Smooth muscle cell (in vitro differentiated cells): ENCODE measurements at regions not wholly inside any gene's neighbourhood (a gene's known extent, or its start where the extent isn't known, plus 50 kb on each side); places are given as distances from the start of the nearest gene placed in this dataset.

Source experiments
- DNase-seq: peaks from one replicate; lab custom pipeline; 2025; ENCODE audit not compliant: unreplicated experiment; lab: John Stamatoyannopoulos, UW
- H2AFZ ChIP-seq: fragments of 200-600 bp; sonication (generic); 2 replicates; pipeline ENCODE4 v1.6.0; 2016; ENCODE audit warnings: antibody characterized with exemption, low read depth, mild to moderate bottlenecking
- H3F3A ChIP-seq: fragments of 200-600 bp; sonication (generic); 2 replicates; pipeline ENCODE4 v1.6.0; 2017; ENCODE audit warnings: antibody characterized with exemption, low read depth
- H3K27ac ChIP-seq: fragments of 200-600 bp; sonication (generic); 2 replicates; pipeline ENCODE4 v1.5.1; 2016; ENCODE audit warnings: low read depth, mild to moderate bottlenecking
- H3K27me3 ChIP-seq: fragments of 200-600 bp; sonication (generic); 2 replicates; pipeline ENCODE4 v1.6.1; 2016; ENCODE audit warnings: low read depth, mild to moderate bottlenecking
- H3K36me3 ChIP-seq: fragments of 200-600 bp; sonication (generic); 2 replicates; pipeline ENCODE4 v1.5.1; 2016; ENCODE audit warnings: low read depth
- H3K4me1 ChIP-seq: fragments of 200-600 bp; sonication (generic); 2 replicates; pipeline ENCODE4 v1.5.1; 2016; ENCODE audit warnings: low read depth
- H3K4me2 ChIP-seq: fragments of 200-600 bp; sonication (generic); 2 replicates; pipeline ENCODE4 v1.6.0; 2016; ENCODE audit warnings: mild to moderate bottlenecking
- H3K4me3 ChIP-seq: fragments of 200-600 bp; sonication (generic); 2 replicates; pipeline ENCODE4 v1.5.1; 2016; ENCODE audit warnings: mild to moderate bottlenecking
- H3K79me2 ChIP-seq: fragments of 200-600 bp; sonication (generic); 2 replicates; pipeline ENCODE4 v1.6.0; 2016; ENCODE audit warnings: low read depth, mild to moderate bottlenecking
- H3K9ac ChIP-seq: fragments of 200-600 bp; sonication (generic); 2 replicates; pipeline ENCODE4 v1.6.0; 2016; ENCODE audit warnings: low read depth
- H3K9me3 ChIP-seq: fragments of 200-600 bp; sonication (generic); replicated peaks from 2 replicates; pipeline ENCODE4 v1.5.1; 2016; ENCODE audit warnings: low read depth
- H4K20me1 ChIP-seq: fragments of 200-600 bp; sonication (generic); 2 replicates; pipeline ENCODE4 v1.6.0; 2016; ENCODE audit warnings: low read depth
- CTCF ChIP-seq: fragments of 200-600 bp; sonication (generic); IDR thresholded peaks from 2 replicates; pipeline ENCODE4 v1.5.1; 2017; ENCODE audit warnings: borderline replicate concordance, mild to moderate bottlenecking, antibody characterized with exemption; ENCODE audit not compliant: insufficient read depth, poor library complexity, severe bottlenecking
- WGBS: methylation state at CpG from one replicate; pipeline ENCODE4 v1.1.7; 2016; ENCODE audit warnings: low lambda C conversion rate; 5-methylcytosine and 5-hydroxymethylcytosine counted together

DNA sequence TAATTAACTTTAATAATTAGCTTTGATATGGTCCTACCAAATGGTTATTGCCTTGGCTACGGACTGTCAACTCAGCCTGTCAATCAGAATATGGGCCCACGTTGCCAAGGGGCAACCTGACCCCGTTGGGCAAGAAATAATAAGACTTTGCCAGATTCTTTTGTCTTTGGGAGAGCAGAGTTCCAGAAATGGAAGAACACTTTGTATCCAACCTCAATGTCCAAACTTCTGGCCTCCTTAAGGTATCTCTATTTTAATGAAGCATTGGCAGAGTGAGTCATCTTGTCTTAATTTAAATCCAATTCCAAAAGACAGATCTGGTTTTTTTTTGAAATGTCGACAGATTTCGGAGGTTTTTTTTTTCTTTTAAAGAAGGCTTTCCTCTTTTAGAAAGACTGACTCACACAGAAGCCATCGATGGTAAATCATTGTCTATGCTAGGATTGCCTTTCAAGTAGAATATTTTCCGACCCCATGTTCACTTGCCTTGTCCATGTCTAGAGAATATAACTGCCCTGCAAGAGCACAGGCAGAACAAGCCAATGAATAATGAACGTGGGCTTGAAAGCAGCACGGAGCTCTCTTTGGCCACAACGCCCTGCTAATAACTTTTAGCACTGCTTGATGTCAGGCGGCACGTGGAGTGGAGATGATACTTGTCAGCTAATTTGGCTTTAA lies 190.3 kb upstream of the GATB start:
- Histone ChIP-seq H3K27ac (no peak overlapping the region), H2AFZ (peak overlapping the region; percentile 45), H3K27me3 (no peaks in the 10 kb centered on the region), H3K4me2 (no peak overlapping the region), H3F3A (no peaks in the 10 kb centered on the region), H3K9me3 (peaks cover 5% of the 10 kb centered on the region), H3K4me1 (peaks cover under 1% of the 10 kb centered on the region), H4K20me1 (no peaks in the 10 kb centered on the region), H3K4me3 (no peak overlapping the region), H3K36me3 (no peaks in the 10 kb centered on the region), H3K9ac (no peak overlapping the region), H3K79me2 (no peaks in the 10 kb centered on the region)
- no peak for DNase-seq
- no peak for TF ChIP-seq CTCF
- 61% methylated on average over 12 of the region's 12 CpGs for WGBS

GRCh38 chr4:151948351-151949016 lies 187.7 kb upstream of the GATB start:
- 88% methylated on average over 1 of the region's 1 CpG for WGBS
- H3F3A ChIP-seq, result no peaks in the 10 kb centered on the region
- no peak overlapping the region for H3K27ac ChIP-seq
- no peaks in the 10 kb centered on the region for H3K4me1 ChIP-seq
- no peaks in the 10 kb centered on the region for H3K36me3 ChIP-seq
- peaks cover 5% of the 10 kb centered on the region for H3K9me3 ChIP-seq
- DNase-seq, result no peak
- H2AFZ ChIP-seq, result no peak overlapping the region
- TF ChIP-seq CTCF, result no peak
- no peak overlapping the region for H3K4me2 ChIP-seq
- no peak overlapping the region for H3K9ac ChIP-seq
- H3K27me3 ChIP-seq, result no peaks in the 10 kb centered on the region
- H3K79me2 ChIP-seq, result no peaks in the 10 kb centered on the region
- no peaks in the 10 kb centered on the region for H4K20me1 ChIP-seq
- H3K4me3 ChIP-seq, result no peak overlapping the region

DNA sequence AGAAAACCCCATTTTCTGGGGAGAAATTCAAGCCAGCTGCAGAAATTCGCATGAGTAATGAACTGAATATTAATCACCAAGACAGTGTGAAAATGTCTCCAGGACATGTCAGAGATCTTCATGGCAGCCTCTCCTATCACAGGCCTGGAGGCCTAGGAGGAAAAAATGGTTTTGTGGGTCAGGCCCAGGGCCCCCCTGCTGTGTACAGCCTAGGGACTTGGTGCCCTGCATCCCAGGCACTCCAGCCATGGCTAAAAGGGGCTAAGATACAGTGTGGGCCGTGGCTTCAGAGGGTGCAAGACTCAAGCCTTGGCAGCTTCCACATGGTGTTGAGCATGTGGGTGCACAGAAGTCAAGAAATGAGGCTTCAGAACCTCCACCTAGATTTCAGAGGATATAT lies 185.9 kb upstream of the GATB start:
- Histone ChIP-seq H3K9ac (no peak overlapping the region), H3K79me2 (no peaks in the 10 kb centered on the region), H2AFZ (no peak overlapping the region), H3K27ac (no peak overlapping the region), H3K9me3 (peaks cover 5% of the 10 kb centered on the region), H3F3A (no peaks in the 10 kb centered on the region), H3K27me3 (no peaks in the 10 kb centered on the region), H4K20me1 (no peaks in the 10 kb centered on the region), H3K4me2 (no peak overlapping the region), H3K36me3 (no peaks in the 10 kb centered on the region), H3K4me1 (no peaks in the 10 kb centered on the region), H3K4me3 (no peak overlapping the region)
- TF ChIP-seq CTCF, result no peak
- no peak for DNase-seq
- WGBS, result 77% methylated on average over 2 of the region's 2 CpGs

DNA sequence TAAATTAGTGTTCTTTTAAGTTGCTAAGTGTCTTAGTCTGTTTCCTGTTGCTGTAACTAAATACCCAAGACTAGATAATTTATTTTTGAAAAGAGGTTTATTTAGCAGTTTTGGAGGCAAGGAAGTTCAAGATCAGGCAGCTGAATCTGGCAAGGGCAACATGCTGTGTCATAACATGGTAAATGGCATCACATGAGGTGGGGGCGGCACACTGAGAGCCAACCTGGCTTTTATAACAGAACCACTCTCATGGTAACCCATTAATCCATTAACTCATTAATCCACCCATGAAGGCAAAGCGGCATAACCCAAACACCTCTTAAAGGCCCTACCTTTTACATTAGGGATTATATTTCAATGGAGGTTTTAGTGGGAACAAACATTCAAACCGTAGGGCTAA lies 182.2 kb upstream of the GATB start:
- Histone ChIP-seq H3K4me1 (no peaks in the 10 kb centered on the region), H3K4me3 (no peak overlapping the region), H3K79me2 (no peaks in the 10 kb centered on the region), H3K27ac (no peak overlapping the region), H2AFZ (no peak overlapping the region), H3K9me3 (peaks cover under 1% of the 10 kb centered on the region), H3F3A (no peaks in the 10 kb centered on the region), H3K27me3 (no peaks in the 10 kb centered on the region), H3K36me3 (no peaks in the 10 kb centered on the region), H3K9ac (no peak overlapping the region), H3K4me2 (no peak overlapping the region), H4K20me1 (no peaks in the 10 kb centered on the region)
- DNase-seq, result no peak
- WGBS, result 96% methylated on average over 3 of the region's 3 CpGs
- no peak for TF ChIP-seq CTCF
